Islet of Langerhans (tissue), 1 donor: ENCODE measurements at regions not wholly inside any gene's neighbourhood (a gene's known extent, or its start where the extent isn't known, plus 50 kb on each side); places are given as distances from the start of the nearest gene placed in this dataset.
"Not testable (repeated sequence)": the region's sequence is repeated elsewhere in the genome, so short reads cannot be mapped to it uniquely, and the experiment has no call there.

Experiments
- FAIRE-seq: peaks from one replicate; lab custom pipeline; 2011; peaks lifted over from hg19 to GRCh38; lab: Jason Lieb, UNC

DNA sequence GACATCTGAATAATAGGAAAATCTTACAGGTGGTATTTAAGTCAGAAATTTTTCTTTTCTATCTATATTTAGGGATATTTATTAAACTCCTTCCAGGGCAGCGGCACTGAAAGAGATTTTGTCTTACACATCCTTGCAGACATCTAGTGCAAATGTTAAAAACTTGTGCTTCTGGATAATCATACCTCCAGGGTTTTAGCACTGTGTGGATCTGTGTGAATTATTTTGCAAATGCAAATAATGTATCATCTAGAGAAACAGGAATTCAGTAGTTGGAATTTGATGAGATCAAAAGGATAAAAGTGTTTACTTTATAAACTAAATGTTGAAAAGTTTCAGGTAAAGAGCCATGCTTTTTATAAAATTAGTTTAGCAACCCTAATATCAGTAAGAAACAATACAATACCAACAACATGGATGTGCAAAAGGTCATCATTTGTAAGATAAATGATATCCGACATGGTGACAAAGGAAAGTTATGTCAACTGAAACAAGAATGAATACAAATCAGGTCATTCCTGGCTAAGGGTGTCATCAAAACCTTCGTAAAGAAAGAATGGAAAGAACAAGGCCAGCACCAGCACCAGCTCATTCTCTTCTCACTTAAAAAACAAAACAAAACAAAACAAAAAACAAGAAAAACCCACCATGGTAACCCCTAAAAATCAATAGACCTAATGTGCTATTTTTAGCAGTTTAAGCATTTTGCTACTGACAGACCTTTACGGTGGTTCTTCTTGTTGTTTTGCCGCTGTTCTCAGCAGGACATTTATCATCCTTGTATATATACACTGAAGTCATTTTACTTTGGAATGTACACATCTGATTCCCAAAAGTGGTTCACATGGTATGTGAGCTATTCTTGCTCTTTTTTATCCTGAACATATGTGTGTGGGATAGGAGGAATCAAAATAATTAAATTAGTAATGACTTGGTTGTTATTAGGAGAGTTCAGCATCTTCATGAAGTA, 219.7 kb upstream of the NDST3 start:
- FAIRE-seq = no peak

DNA sequence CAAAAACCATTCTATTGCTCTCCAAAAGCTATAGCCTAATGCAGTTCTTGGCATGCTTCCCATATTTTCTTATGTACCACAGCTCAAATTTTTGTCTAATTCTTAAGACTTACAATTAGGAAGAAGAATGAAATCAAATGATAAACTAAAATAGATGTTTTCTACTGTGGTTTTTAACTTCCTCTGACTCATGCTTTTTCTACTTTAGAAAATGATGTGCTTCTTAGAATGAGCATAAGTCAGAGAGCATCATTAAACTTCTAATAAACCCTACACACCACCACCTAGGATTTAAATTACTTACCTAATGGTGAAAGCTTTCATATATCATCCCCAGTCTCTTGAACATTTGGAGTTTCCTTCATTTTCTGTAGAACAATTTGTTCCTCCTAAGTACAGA, 217.0 kb upstream of the NDST3 start:
- no peak for FAIRE-seq

DNA sequence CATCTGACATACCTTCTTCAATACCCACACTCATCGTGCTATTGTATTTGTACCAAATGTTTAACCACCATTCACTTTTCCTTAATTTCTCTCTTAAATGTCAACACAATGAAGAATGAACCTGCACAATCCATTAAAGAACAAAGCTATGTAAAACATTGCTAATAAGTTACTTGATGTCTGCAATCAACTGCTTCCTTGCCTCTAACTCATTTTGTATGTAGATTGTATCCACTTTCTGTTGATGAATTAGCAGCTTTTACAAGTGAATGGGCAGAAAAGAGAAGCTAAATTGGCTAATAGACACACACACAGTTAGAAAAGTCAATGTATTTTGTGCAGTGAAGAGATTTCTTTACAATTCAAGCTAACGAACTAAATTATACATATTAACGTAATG, 212.5 kb upstream of the NDST3 start:
- peak; percentile 60 for FAIRE-seq

DNA sequence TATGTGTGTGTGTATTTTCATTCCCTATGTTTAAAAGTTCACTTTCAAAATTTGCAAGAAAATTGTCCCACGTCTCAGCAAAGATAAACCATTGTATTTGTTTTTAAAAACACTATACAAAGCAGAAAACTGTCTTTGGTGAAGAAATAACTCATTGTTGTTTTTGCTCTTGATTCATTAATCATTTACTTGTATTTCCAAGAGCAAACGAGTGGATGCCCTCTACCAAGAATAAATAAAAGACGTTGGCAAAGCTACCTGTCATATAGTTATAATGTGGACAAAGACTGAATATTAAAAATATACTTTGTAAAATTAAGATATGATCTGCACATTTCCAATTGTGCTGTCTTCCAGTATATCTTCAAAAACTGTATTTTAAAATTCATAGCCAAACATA, 210.9 kb upstream of the NDST3 start:
- no peak for FAIRE-seq

DNA sequence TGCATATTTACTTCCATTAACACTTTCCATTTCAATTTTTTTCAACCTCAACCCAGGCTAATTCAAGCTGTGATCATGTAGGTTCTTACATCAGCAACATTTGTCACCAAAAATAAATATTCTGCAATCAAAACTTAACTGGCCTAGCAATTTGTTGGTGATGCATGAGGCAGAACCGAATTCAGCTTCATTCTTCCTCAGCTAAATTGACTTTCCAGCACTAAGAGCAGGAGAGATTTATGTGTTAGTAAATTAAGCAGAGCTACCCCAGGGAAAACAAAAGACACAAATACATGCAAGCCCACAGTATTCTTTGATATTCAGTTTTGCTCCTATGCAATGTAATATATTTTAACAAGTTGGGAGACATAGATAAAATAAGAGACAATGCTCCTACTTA, 208.7 kb upstream of the NDST3 start:
- FAIRE-seq = no peak

DNA sequence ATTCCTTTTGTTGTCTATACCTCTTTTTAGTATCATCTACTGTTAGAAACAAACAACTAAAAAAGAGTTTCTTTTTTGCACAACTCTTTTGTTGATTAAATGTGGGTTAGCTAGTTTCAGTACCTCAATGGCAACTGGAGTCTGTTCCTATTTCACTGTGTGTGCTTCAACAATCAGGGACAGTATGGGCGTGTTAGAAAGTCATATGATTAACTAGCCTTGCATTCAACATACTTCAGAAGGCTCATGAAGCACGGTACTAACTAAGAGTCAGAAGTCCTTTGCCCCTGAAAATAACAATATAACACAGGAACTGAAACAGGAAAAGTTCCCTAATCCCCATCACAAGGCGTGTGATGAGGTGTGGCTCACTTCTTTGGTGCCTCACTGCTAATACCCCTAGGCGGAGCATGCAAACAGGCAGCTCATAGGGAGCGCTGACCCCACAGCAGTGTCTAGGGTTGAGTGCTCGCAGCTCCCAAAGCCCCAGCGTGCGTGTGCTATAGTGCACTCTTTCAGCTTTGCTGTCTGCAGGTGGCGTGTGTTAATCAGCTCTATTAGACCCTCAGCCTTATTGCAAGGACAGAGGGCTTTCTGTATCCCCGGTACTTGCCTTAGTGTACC, 203.1 kb upstream of the NDST3 start:
- no peak for FAIRE-seq

DNA sequence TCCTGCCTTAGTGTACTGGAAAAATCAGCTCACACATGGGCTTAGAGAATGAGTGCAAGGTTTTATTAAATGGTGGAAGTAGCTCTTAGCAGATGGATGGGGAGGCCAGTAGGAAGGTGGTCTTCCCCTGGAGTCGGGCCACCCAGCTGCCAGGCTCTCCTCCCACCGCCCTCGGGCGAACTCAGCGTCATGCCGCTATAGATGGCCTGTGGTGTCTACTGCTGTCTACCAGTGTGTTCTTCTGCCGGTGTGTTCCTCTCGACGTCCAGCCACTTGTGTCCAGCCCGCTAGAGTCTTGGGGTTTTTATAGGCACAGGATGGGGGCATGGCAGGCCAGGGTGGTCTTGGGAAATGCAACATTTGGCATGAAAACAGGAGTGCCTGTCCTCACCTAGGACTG, 198.7 kb upstream of the NDST3 start:
- no peak for FAIRE-seq

DNA sequence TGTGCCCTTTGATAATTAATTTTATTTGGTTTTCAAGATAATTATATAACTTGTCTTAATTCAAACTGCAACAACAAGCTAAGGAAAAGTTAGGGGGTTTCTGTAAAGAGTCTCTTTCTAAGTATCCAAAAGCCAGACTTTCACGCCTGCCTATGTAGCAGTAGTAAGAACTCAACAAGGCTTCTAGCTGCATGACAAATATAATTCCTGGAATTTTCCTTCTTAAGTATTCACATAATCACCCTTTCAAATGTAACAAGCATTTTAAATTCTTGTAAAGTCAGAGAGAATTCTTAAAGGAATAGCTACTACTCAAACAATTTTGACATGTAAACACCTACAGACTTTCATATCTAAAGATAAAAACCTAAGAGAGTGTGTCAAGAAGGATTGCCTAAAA, 189.7 kb upstream of the NDST3 start:
- no peak for FAIRE-seq

DNA sequence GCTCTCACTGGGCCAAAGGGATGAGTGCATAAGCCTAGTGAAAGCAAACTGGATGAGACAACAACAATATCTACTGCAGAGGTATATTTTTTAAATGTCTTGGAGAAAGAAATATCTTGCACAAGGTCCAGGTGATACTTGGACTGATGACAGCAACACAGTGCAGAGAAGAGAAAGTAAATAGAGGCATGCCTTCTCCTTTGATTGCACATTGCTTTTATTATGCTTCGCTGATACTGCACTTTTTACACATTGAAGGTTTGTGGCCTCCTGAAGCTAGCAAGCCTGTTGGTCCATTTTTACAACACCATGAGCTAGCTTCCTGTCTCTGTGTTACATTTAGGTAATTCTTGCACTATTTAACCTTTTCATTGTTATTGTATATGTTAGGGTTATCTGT, 189.0 kb upstream of the NDST3 start:
- FAIRE-seq = no peak

DNA sequence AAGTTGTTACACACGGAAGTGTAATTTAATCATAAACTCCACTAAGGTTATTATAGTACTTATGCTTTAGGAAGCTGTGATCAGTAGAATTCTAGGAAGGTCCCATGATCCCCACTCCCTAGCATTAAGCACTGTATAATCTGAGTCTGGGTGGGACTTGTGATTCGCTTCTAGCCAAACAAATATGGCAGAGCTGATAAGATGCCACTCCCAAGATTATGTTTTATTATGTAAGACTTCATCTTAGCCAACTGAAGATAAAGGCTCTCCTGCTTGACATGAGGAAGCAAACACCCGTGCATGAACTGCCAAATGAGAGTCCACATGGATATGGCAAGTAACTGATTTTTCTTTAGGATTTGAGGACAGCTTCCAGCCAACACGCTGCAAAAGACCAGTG, 186.4 kb upstream of the NDST3 start:
- FAIRE-seq = no peak

DNA sequence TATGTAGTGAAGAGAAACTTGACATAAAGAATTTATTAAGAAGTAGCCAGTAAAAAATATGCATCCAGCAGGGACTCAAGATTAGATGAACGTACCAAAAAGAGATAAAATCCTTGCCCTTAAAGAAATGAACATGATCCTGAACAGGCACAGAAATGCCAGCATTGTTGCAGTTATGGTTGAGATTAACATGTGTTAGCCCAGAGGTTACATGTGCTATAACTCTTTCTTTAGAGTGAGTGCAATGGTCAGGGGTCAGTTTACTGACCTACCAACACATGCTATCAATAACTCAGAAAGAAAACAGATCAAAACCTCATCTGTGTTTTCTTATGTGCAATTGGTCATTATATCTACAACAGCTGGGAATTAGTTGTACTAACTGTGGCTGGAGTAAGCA, 166.1 kb upstream of the NDST3 start:
- no peak for FAIRE-seq

DNA sequence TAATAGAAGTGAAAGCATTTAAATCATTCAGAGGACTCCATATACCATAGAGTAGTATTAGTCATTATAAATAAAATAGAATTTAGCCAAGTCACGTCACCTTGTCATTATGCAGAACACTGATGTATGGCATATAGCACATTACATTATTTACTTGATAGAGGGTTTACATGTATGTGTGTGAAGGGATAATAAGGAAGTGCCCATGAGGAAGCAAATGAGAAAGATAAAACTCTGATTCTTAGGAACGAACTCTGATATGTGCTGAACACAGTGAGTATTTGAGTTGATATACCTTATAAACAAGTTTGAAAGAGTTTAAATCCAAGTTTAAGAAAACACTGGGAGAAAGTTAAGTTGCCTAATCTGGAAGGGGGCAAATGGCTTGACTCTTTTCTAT, 160.5 kb upstream of the NDST3 start:
- no peak for FAIRE-seq

DNA sequence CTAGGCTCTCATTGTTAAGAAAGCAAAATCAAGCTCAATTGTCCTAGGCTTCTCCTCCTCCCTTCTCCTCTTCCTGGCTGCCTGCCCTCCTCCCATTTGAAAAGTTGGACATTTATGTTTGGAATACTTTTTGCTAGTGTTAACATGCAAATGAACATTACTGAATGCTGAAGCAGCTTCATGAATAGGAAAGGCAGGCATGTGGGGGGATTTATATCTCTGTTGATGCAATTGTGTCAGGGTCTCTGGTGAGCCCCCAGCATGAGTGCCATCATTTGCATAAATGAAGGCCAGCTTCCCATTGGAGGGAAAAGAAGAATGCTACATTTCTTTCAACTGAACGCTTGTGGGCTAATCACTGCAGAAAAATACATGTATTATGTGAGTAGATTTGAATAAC, 160.1 kb upstream of the NDST3 start:
- no peak for FAIRE-seq

DNA sequence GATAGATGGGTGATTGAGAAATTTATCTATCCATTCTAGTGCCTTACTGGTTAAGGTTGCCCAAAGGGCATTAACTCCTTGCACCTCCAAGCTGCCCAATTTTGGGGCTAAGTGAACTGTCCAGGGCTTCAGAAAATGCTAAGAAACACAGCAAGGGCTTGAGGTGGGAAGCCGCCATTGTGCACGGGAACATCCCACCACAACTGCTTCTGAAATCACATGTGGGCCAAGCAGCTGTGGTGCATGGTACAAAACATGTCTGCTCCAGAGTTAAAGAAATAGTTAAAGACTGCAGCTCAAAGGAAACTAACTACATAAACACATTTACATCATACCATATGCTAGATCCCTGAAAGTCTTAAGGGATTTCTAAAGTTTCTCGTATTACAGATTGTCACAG, 144.3 kb upstream of the NDST3 start:
- no peak for FAIRE-seq

DNA sequence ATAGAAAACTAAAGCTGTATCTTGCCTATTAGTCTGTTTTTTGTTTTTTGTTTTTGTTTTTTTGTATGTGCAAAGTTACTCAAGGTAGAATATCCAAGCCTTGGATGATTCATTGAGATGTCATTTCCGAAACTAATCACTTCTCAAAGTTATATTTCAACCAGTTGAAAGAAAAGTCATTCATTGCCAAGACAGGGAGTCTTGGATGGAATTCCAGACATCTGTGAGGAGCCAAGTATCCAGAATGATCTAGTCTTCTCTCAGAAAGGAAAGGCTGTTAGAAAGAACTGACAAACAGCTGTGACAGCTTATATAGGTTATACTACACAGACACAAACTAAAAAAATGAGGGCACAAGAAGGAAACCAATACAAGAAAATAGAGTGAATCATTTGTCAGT, 141.1 kb upstream of the NDST3 start:
- FAIRE-seq = no peak

DNA sequence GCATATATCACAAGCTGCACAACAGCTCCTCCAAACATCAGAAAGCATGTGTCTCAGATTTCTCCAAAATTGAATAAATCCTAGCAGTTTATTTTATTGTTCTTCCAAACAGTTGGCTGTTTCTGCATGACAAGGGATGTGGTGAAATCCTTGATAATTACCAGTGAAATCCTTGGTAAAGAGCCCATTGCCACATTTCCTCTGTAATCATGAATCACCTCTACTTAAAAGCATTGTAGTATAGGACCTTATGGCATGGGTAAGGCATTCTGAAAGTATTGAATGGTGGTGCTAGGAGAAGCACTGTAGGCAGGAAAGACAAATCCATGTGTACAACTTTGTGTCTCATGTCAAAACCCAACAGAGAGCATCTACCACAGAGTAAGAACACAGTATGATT, 135.8 kb upstream of the NDST3 start:
- no peak for FAIRE-seq

DNA sequence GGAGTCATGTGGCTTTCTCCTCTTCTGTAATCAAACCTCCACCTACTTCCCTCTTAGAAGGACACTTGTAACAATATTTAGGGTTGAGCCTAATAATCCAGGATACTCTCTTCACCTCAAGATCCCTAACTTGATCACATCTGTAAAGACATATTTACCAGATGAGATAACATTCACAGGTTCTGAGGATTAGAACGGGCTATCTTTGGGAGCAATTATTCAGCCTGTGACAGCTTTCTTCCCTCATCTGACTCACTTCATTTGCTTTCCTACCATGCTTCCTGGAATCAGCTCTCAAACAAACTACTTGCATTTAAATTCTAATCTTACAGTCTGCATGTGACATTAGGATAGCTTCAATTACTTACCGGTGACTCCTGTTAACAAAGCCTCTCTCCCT, 133.5 kb upstream of the NDST3 start:
- FAIRE-seq = no peak

DNA sequence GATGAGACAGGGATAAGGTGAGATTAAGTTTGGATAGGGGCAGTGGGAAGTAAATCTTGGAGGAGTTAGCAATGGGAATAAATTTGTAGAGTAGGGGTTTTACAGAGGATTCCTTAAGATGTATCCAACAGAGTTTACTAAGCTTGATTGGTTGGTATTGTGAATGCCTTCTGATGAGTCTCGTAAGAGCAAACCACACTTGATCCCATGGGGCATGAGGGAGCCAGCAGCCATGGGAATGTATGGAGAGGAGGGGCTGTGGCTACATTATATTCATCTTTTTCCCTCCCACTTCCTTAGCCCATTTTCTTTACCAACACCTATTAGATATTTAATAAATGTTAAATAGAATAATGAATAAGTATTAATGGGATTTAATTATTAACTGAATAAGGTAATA, 126.6 kb upstream of the NDST3 start:
- no peak for FAIRE-seq

DNA sequence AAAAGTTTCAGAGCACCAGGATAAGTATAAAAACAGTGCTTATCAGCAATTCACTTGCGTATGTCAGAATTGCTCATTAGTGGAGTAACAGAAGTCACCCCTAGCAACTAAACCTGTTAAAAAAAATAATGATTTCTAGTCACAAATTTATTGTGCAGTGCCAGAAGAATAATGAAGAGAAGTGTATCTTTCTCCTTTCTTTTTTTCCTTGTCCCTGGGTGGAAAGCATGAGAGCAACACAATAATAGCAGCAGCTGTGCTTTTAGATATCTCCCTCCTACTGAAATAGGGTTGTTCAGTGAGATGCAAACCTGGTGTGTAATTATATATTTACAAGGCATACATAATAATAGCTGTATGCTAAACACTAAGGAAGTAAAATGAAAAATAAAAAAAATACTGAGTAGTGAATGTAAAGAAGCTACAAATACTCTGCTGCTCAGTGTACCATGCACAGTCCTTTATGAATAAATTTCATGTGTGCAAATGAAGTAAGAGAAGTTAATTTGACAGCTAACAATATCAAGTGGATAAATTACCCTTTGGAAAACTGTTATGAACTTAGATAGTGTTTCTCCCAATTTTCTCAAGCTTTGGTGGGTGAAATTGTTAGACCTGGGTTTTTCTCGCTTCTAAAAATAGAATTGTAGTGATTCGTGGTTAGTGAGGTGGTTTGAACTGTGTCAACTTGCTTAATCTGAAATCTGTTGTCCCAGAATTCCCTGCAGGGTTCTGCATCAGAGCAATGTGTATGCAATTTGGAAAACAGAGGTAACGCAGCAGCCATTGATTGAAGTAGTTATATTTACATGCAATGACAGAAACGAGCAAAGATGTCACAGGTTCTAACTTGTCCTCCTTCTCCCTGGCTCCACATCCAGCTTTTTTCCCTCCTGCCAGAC, 125.7 kb upstream of the NDST3 start:
- FAIRE-seq = no peak

DNA sequence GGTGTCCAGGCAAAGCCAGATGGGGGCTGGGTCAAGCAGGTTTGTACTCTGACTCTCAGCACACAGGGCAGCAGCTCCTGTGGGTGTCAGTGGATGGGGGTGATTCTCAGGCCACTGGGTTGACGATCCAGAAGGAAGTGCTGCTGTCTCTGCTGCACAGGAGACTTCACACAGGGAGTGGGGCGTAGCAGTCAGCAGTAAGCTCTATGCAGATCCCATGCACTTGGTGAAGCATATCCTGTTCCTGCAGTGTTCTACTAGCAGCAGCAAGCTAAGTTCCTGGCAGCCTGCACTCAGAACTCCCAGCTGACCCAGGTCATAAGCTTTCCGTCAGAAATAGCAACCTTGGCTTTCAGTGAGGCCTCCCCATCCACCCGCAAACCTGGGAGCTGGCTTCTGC, 117.6 kb upstream of the NDST3 start:
- FAIRE-seq = no peak

DNA sequence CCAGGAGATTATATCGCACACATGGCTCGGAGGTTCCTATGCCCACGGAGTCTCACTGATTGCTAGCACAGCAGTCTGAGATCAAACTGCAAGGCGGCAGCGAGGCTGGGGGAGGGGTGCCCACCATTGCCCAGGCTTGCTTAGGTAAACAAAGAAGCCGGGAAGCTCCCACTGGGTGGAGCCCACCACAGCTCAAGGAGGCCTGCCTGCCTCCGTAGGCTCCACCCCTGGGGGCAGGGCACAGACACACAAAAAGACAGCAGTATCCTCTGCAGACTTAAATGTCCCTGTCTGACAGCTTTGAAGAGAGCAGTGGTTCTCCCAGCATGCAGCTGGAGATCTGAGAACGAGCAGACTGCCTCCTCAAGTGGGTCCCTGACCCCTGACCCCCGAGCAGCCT, 112.0 kb upstream of the NDST3 start:
- not testable (repeated sequence) for FAIRE-seq

DNA sequence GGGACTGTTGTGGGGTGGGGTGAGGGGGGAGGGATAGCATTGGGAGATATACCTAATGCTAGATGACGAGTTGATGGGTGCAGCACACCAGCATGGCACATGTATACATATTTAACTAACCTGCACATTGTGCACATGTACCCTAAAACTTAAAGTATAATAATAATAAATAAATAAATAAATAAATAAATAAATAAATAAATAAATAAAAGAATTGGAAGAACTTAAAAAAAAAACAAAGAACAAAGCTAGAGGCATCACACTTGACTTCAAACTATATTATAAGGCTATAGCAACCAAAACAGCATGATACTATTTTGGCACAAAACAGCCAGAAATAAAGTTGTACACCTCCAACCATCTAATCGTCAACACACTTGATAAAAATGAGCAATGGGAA, 106.5 kb upstream of the NDST3 start:
- FAIRE-seq = not testable (repeated sequence)

DNA sequence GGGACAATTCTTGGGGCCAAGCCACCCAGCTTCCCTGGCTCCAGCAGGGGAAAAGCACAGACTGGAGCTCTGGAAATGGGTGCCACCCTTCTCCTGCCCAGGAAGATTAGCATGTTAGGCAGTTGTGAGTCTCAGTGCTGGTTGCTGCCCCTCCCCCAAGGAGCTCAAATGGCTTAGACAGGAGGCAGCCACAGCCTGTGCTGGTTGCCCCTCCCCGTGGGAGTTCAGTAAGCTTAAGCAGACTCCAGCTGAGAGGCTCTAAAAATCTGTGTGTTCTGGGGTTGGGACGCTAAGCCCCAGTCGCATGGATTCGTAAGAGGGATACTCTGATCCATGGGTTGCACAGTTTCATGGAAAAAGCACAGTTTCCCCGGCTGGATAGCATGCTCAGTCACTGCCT, 92.7 kb upstream of the NDST3 start:
- no peak for FAIRE-seq
